NB4 (cell line): ENCODE measurements at regions not wholly inside any gene's neighbourhood (a gene's known extent, or its start where the extent isn't known, plus 50 kb on each side); places are given as distances from the start of the nearest gene placed in this dataset.
"Not testable (repeated sequence)": the region's sequence is repeated elsewhere in the genome, so short reads cannot be mapped to it uniquely, and the experiment has no call there.

Experiments
- DNase-seq: peaks from one replicate; pipeline ENCODE4 v3.0.0; 2010; ENCODE audit warnings: low read depth
- H3K4me3 ChIP-seq: one replicate; pipeline ENCODE4 v1.5.1; 2011; ENCODE audit warnings: mild to moderate bottlenecking, low read depth, low read length, moderate library complexity
- CTCF ChIP-seq: IDR thresholded peaks from one replicate; pipeline ENCODE4 v1.5.1; 2012; ENCODE audit warnings: low read depth, low read length
- MYC ChIP-seq: IDR thresholded peaks from 2 replicates; pipeline ENCODE4 v1.6.1; 2011; ENCODE audit warnings: low read depth, low read length
- POLR2A ChIP-seq: IDR thresholded peaks from 2 replicates; pipeline ENCODE4 v1.6.1; 2011; ENCODE audit warnings: mild to moderate bottlenecking; ENCODE audit not compliant: insufficient read length; ENCODE audit errors: extremely low read depth
- TF ChIP-seq, protein P1 (sequence below): IDR thresholded peaks from 2 replicates; pipeline ENCODE4 v1.6.1; 2011; ENCODE audit warnings: low read depth, low read length

GRCh38 chr1:242673652-242674051 is 149.2 kb upstream of the PLD5 start:
- H3K4me3 ChIP-seq, result no peak overlapping the region
- no peak for DNase-seq
- TF ChIP-seq POLR2A, result no peak
- TF ChIP-seq MYC, result no peak
- no peak for TF ChIP-seq CTCF

GRCh38 chr1:242673165-242673564 is 148.7 kb upstream of the PLD5 start:
- DNase-seq, H3K4me3 ChIP-seq: not testable (repeated sequence)

DNA sequence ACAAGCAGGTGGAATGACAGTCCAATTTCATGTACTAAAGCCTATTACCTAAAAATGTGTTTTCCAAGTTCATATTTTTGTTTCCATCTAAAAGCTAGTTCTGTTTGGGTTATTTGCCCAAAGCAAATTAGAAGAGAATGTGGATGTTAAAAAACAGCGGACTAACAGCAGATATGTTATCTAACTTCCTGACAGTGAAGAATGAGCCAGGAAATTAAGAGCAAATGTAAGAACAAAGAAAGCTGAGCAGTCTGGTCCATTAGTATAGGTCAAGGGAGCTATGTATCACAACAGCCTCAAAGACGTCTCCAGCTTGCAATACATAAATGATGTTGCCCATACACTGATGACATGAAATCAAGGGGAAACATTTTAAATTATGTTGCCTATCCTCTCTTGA is 145.5 kb upstream of the PLD5 start:
- TF ChIP-seq POLR2A (no peak), CTCF (no peak), MYC (no peak)
- TF ChIP-seq, protein P1, sequence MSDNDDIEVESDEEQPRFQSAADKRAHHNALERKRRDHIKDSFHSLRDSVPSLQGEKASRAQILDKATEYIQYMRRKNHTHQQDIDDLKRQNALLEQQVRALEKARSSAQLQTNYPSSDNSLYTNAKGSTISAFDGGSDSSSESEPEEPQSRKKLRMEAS, result no peak
- no peak overlapping the region for H3K4me3 ChIP-seq
- DNase-seq, result no peak

DNA sequence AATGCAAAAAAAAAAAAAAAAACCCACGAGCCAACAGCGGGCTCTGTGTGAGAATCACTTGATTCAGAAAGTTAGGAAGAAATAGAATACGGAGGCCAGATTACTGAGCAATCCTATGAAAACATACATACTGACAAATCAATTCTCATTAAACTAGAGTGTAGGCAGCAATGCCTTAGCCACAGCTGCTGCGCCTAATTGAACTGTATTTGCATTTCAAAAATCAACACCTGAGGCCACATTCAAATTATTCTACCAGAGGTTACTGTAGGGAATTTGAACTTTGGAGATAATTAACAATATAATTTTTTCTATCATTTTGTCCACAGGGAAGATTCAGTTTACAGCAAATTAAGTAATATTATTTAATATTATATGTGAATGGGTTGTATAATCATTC is 138.4 kb upstream of the PLD5 start:
- H3K4me3 ChIP-seq, result no peak overlapping the region
- no peak for DNase-seq
- no peak for TF ChIP-seq MYC

DNA sequence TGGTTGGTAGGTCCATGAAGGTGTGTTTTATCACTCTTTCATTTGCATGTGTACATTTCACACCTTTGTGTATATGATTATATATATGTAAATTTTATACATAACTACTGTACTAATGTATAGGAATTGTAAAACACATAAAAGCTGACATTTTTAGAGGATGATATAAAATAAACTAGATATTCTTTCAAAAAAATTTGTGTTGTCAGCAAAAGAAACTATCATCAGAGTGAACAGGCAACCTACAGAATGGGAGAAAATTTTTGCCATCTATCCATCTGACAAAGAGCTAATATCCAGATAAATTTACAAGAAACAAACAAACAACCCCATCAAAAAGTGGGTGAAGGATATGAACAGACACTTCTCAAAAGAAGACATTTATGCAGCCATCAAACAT is 129.3 kb upstream of the PLD5 start:
- H3K4me3 ChIP-seq, DNase-seq: not testable (repeated sequence)

- no peak overlapping the region for H3K4me3 ChIP-seq
- DNase-seq, result peak; percentile 28
Measured at GRCh38 chr1:242651817-242652216, 127.3 kb upstream of the PLD5 start.

DNA sequence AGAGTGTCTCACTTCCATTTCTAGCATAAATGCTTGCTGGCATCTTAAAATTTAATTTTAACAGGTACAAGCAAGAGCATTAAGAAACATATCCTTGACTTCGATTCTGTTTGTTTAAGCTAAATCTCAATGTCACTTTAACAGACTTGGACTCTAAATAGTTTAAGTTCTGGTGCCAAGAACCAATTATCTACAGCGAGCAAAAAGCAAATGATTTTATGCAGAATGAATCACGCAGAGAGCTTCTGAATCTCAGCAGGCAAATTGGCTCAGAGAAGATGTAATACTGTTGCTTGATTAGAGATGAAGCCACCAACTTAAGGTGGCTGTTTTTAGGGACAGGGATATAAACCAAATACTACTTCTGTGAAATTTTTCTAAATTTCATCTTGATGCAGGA is 117.0 kb upstream of the PLD5 start:
- TF ChIP-seq POLR2A (no peak), CTCF (no peak), MYC (no peak)
- TF ChIP-seq, protein P1, result no peak
- DNase-seq, result no peak

More at GRCh38 chr1:242651817-242652216, 127.3 kb upstream of the PLD5 start:
- TF ChIP-seq MYC (no peak), POLR2A (no peak), CTCF (peak; percentile 34)
- TF ChIP-seq, protein P1, result no peak

GRCh38 chr1:242639104-242639503 is 114.6 kb upstream of the PLD5 start:
- no peak overlapping the region for H3K4me3 ChIP-seq
- DNase-seq, result no peak
- TF ChIP-seq MYC, result no peak
- TF ChIP-seq, protein P1, result no peak
- TF ChIP-seq CTCF, result no peak
- no peak for TF ChIP-seq POLR2A

More for the DNA sequence above, 117.0 kb upstream of the PLD5 start:
- H3K4me3 ChIP-seq, result no peak overlapping the region
